ENCODE measurements at regions not wholly inside any gene's neighbourhood (a gene's known extent, or its start where the extent isn't known, plus 50 kb on each side); places are given as distances from the start of the nearest gene placed in this dataset.

GRCh38 chr3:153623834-153624233 lies 461.8 kb downstream of the RAP2B start:
- TF ChIP-seq CTCF (IDR thresholded peaks at IDR 0.05) (no peak), POLR2A (IDR thresholded peaks at IDR 0.05) (no peak)

Measured in testis (tissue), 2 donors.